ENCODE measurements at regions not wholly inside any gene's neighbourhood (a gene's known extent, or its start where the extent isn't known, plus 50 kb on each side); places are given as distances from the start of the nearest gene placed in this dataset.
"Not testable (repeated sequence)": the region's sequence is repeated elsewhere in the genome, so short reads cannot be mapped to it uniquely, and the experiment has no call there.

GRCh38 chr9:39527387-39528029 lies 172.0 kb downstream of the SPATA31A1 start:
- H3K4me2 ChIP-seq (ENCODE audit: control insufficient read depth, insufficient read depth); H2AFZ ChIP-seq (ENCODE audit: control insufficient read depth, low read depth, low read length); H4K20me1 ChIP-seq (ENCODE audit: control insufficient read depth, insufficient read depth); H3K79me2 ChIP-seq (ENCODE audit: control insufficient read depth, insufficient read depth, low read length); H3K4me3 ChIP-seq; intact Hi-C loops (cut with micrococcal nuclease; ENCODE audit: unreplicated experiment); H3K27me3 ChIP-seq (replicated peaks in 1 of 2; ENCODE audit: control insufficient read depth in 2 of 2, insufficient read depth in 2 of 2, low read length in 1 of 2); in situ Hi-C loops (cut with MboI); CTCF ChIA-PET; BruUV-seq (replicated peaks); SMC1A ChIA-PET (ENCODE audit: uncharacterized antibody, unreplicated experiment); H3K4me1 ChIP-seq (ENCODE audit: control insufficient read depth, insufficient read depth, low read length); H3K9ac ChIP-seq (ENCODE audit: control insufficient read depth, insufficient read depth, low read length); H3K9me3 ChIP-seq (replicated peaks; ENCODE audit: control insufficient read depth, insufficient read depth, low read length); H3K27ac ChIP-seq (ENCODE audit: control insufficient read depth, insufficient read depth); DNase-seq (ENCODE audit: low read depth, low spot score); RAD21 ChIA-PET (ENCODE audit: unreplicated experiment); FAIRE-seq; POLR2A ChIA-PET; H3K36me3 ChIP-seq (ENCODE audit: control insufficient read depth in 2 of 2, insufficient read depth in 2 of 2, low read length in 1 of 2): not testable (repeated sequence)
- peak; percentile 61 for ATAC-seq
- WGBS (ENCODE audit: insufficient coverage, insufficient replicate concordance, low lambda C conversion rate, missing lambda C conversion rate) = 28% methylated on average over 3 of the region's 9 CpGs

- ATAC-seq; H3K4me3 ChIP-seq; BruUV-seq (replicated peaks); H3K27me3 ChIP-seq (replicated peaks in 1 of 2; ENCODE audit: control insufficient read depth in 2 of 2, insufficient read depth in 2 of 2, low read length in 1 of 2); H3K9me3 ChIP-seq (replicated peaks; ENCODE audit: control insufficient read depth, insufficient read depth, low read length); intact Hi-C loops (cut with micrococcal nuclease; ENCODE audit: unreplicated experiment); H2AFZ ChIP-seq (ENCODE audit: control insufficient read depth, low read depth, low read length); DNase-seq (ENCODE audit: low read depth, low spot score); H4K20me1 ChIP-seq (ENCODE audit: control insufficient read depth, insufficient read depth); SMC1A ChIA-PET (ENCODE audit: uncharacterized antibody, unreplicated experiment); H3K9ac ChIP-seq (ENCODE audit: control insufficient read depth, insufficient read depth, low read length); H3K4me1 ChIP-seq (ENCODE audit: control insufficient read depth, insufficient read depth, low read length); in situ Hi-C loops (cut with MboI); POLR2A ChIA-PET; H3K4me2 ChIP-seq (ENCODE audit: control insufficient read depth, insufficient read depth); FAIRE-seq; H3K79me2 ChIP-seq (ENCODE audit: control insufficient read depth, insufficient read depth, low read length); RAD21 ChIA-PET (ENCODE audit: unreplicated experiment); H3K36me3 ChIP-seq (ENCODE audit: control insufficient read depth in 2 of 2, insufficient read depth in 2 of 2, low read length in 1 of 2); H3K27ac ChIP-seq (ENCODE audit: control insufficient read depth, insufficient read depth); CTCF ChIA-PET: not testable (repeated sequence)
- 57% methylated on average over 3 of the region's 6 CpGs for WGBS (ENCODE audit: insufficient coverage, insufficient replicate concordance, low lambda C conversion rate, missing lambda C conversion rate)
Measured at GRCh38 chr9:39532597-39532996, 177.1 kb downstream of the SPATA31A1 start.

- H3K79me2 ChIP-seq (ENCODE audit: control insufficient read depth, insufficient read depth, low read length); H3K4me3 ChIP-seq; H3K27me3 ChIP-seq (replicated peaks in 1 of 2; ENCODE audit: control insufficient read depth in 2 of 2, insufficient read depth in 2 of 2, low read length in 1 of 2); intact Hi-C loops (cut with micrococcal nuclease; ENCODE audit: unreplicated experiment); H3K27ac ChIP-seq (ENCODE audit: control insufficient read depth, insufficient read depth); H3K9me3 ChIP-seq (replicated peaks; ENCODE audit: control insufficient read depth, insufficient read depth, low read length); POLR2A ChIA-PET; H3K36me3 ChIP-seq (ENCODE audit: control insufficient read depth in 2 of 2, insufficient read depth in 2 of 2, low read length in 1 of 2); H3K9ac ChIP-seq (ENCODE audit: control insufficient read depth, insufficient read depth, low read length); RAD21 ChIA-PET (ENCODE audit: unreplicated experiment); H2AFZ ChIP-seq (ENCODE audit: control insufficient read depth, low read depth, low read length); SMC1A ChIA-PET (ENCODE audit: uncharacterized antibody, unreplicated experiment); H3K4me2 ChIP-seq (ENCODE audit: control insufficient read depth, insufficient read depth); BruUV-seq (replicated peaks); DNase-seq (ENCODE audit: low read depth, low spot score); FAIRE-seq; H4K20me1 ChIP-seq (ENCODE audit: control insufficient read depth, insufficient read depth); in situ Hi-C loops (cut with MboI); CTCF ChIA-PET; ATAC-seq; H3K4me1 ChIP-seq (ENCODE audit: control insufficient read depth, insufficient read depth, low read length): not testable (repeated sequence)
- 54% methylated on average over 27 of the region's 38 CpGs for WGBS (ENCODE audit: insufficient coverage, insufficient replicate concordance, low lambda C conversion rate, missing lambda C conversion rate)
Measured at GRCh38 chr9:39533001-39533762, 177.7 kb downstream of the SPATA31A1 start.

GRCh38 chr9:39533763-39534548 lies 178.5 kb downstream of the SPATA31A1 start:
- RAD21 ChIA-PET (ENCODE audit: unreplicated experiment); H3K4me2 ChIP-seq (ENCODE audit: control insufficient read depth, insufficient read depth); CTCF ChIA-PET; H2AFZ ChIP-seq (ENCODE audit: control insufficient read depth, low read depth, low read length); intact Hi-C loops (cut with micrococcal nuclease; ENCODE audit: unreplicated experiment); SMC1A ChIA-PET (ENCODE audit: uncharacterized antibody, unreplicated experiment); FAIRE-seq; H4K20me1 ChIP-seq (ENCODE audit: control insufficient read depth, insufficient read depth); BruUV-seq (replicated peaks); in situ Hi-C loops (cut with MboI); H3K4me3 ChIP-seq; H3K9ac ChIP-seq (ENCODE audit: control insufficient read depth, insufficient read depth, low read length); H3K4me1 ChIP-seq (ENCODE audit: control insufficient read depth, insufficient read depth, low read length); H3K27ac ChIP-seq (ENCODE audit: control insufficient read depth, insufficient read depth); H3K27me3 ChIP-seq (replicated peaks in 1 of 2; ENCODE audit: control insufficient read depth in 2 of 2, insufficient read depth in 2 of 2, low read length in 1 of 2); DNase-seq (ENCODE audit: low read depth, low spot score); H3K9me3 ChIP-seq (replicated peaks; ENCODE audit: control insufficient read depth, insufficient read depth, low read length); ATAC-seq; H3K36me3 ChIP-seq (ENCODE audit: control insufficient read depth in 2 of 2, insufficient read depth in 2 of 2, low read length in 1 of 2); POLR2A ChIA-PET; H3K79me2 ChIP-seq (ENCODE audit: control insufficient read depth, insufficient read depth, low read length): not testable (repeated sequence)
- 87% methylated on average over 14 of the region's 38 CpGs for WGBS (ENCODE audit: insufficient coverage, insufficient replicate concordance, low lambda C conversion rate, missing lambda C conversion rate)

Measured in GM12878 (cell line).